PC-3 (cell line): ENCODE measurements at regions not wholly inside any gene's neighbourhood (a gene's known extent, or its start where the extent isn't known, plus 50 kb on each side); places are given as distances from the start of the nearest gene placed in this dataset.
"Not testable (repeated sequence)": the region's sequence is repeated elsewhere in the genome, so short reads cannot be mapped to it uniquely, and the experiment has no call there.

Source experiments
- ATAC-seq: fragments of 200-7000 bp; cut with Tn5 transposase; 2 replicates; pipeline ENCODE4 v1.9.1; 2020; ENCODE audit warnings: mild to moderate bottlenecking, moderate library complexity
- BruUV-seq: library from RNA; stranded (reverse); fragments of 400-500 nt; replicated peaks from 2 replicates; lab custom pipeline; 2021; lab: Mats Ljungman, UMichigan
- CTCF ChIA-PET: fragments of 300-600 bp; sonication (Branson Sonifier 250); formaldehyde crosslinking; loops from one replicate; lab custom pipeline; 2022; ENCODE audit warnings: antibody characterized with exemption; lab: Charles Lee
- POLR2A ChIA-PET: fragments of 300-600 bp; sonication (Branson Sonifier 250); formaldehyde crosslinking; loops from one replicate; lab custom pipeline; 2022; ENCODE audit warnings: antibody characterized with exemption; ENCODE audit not compliant: unreplicated experiment; lab: Charles Lee
- DNase-seq: peaks from one replicate; pipeline ENCODE4 v3.0.0-alpha.2; 2015
- H2AFZ ChIP-seq: fragments of 300-600 bp; sonication (generic); 2 replicates; pipeline ENCODE4 v1.6.0; 2016; ENCODE audit warnings: antibody characterized with exemption, low read length
- H3F3A ChIP-seq: fragments of 300-600 bp; sonication (generic); one replicate; pipeline ENCODE4 v1.6.0; 2017; ENCODE audit warnings: antibody characterized with exemption, low read length, control low read depth, mild to moderate bottlenecking; ENCODE audit not compliant: unreplicated experiment
- H3K27ac ChIP-seq: fragments of 300-600 bp; sonication (generic); 2 replicates; pipeline ENCODE4 v1.5.1; 2016; ENCODE audit warnings: mild to moderate bottlenecking, low read length
- H3K27me3 ChIP-seq: fragments of 300-600 bp; sonication (generic); 2 replicates; pipeline ENCODE4 v1.6.1; 2016; ENCODE audit warnings: low read length, mixed read lengths
- H3K36me3 ChIP-seq: fragments of 300-600 bp; sonication (generic); 2 replicates; pipeline ENCODE4 v1.6.1; 2016; ENCODE audit warnings: low read depth, mixed run types, low read length, mixed read lengths
- H3K4me1 ChIP-seq: fragments of 300-600 bp; sonication (generic); 2 replicates; pipeline ENCODE4 v1.5.1; 2016; ENCODE audit warnings: low read length; ENCODE audit not compliant: insufficient read depth
- H3K4me2 ChIP-seq: fragments of 300-600 bp; sonication (generic); 2 replicates; pipeline ENCODE4 v1.6.0; 2016; ENCODE audit warnings: low read length
- H3K4me3 ChIP-seq: fragments of 300-600 bp; sonication (generic); 2 replicates; pipeline ENCODE4 v1.5.1; 2016; ENCODE audit warnings: mild to moderate bottlenecking, low read length, mixed read lengths
- H3K79me2 ChIP-seq: fragments of 300-600 bp; sonication (generic); 2 replicates; pipeline ENCODE4 v1.6.1; 2017; ENCODE audit warnings: low read length, mixed read lengths
- H3K9ac ChIP-seq: fragments of 300-600 bp; sonication (generic); 2 replicates; pipeline ENCODE4 v1.6.0; 2016; ENCODE audit warnings: mild to moderate bottlenecking, low read length
- H3K9me2 ChIP-seq: fragments of 300-600 bp; sonication (generic); replicated peaks from 2 replicates; pipeline ENCODE4 v1.6.1; 2016; ENCODE audit warnings: mixed run types, low read length, mixed read lengths
- H3K9me3 ChIP-seq: fragments of 300-600 bp; sonication (generic); 2 replicates; pipeline ENCODE4 v1.6.1; 2016; ENCODE audit warnings: low read length, mixed read lengths
- H4K20me1 ChIP-seq: fragments of 300-600 bp; sonication (generic); 2 replicates; pipeline ENCODE4 v1.6.1; 2016; ENCODE audit warnings: low read length, mixed read lengths
- CTCF ChIP-seq: fragments of 300-600 bp; sonication (generic); conservative IDR thresholded peaks from 2 replicates; pipeline ENCODE4 v1.5.1; 2017; ENCODE audit warnings: antibody characterized with exemption, low read depth, mild to moderate bottlenecking, low read length
- EZH2 ChIP-seq: fragments of 300-600 bp; sonication (generic); IDR thresholded peaks from one replicate; pipeline ENCODE4 v1.6.1; 2017; ENCODE audit warnings: antibody characterized with exemption, mild to moderate bottlenecking, low read length; ENCODE audit not compliant: unreplicated experiment
- EZH2phosphoT487 ChIP-seq: fragments of 300-600 bp; sonication (generic); IDR thresholded peaks from 2 replicates; pipeline ENCODE4 v1.6.1; 2018; ENCODE audit warnings: mild to moderate bottlenecking, antibody characterized with exemption, low read length, borderline replicate concordance
- intact Hi-C: fragments of 100-400 bp; cut with micrococcal nuclease; formaldehyde crosslinking; loops from 2 replicates; pipeline ENCODE4 v1.9.0; 2023

- no peaks in the 10 kb centered on the region for H3K9me3 ChIP-seq
These were observed 452.4 kb upstream of the C16orf82 start for GRCh38 chr16:26614237-26614841.

GRCh38 chr16:26623442-26623841 lies 443.3 kb upstream of the C16orf82 start:
- no peaks in the 10 kb centered on the region for H3F3A ChIP-seq
- no peak for ATAC-seq
- H3K9ac ChIP-seq: no peak overlapping the region
- ChIA-PET CTCF (no interaction called here), POLR2A (no interaction called here)
- no TSS peak for BruUV-seq
- DNase-seq: no peak
- H3K9me2 ChIP-seq: no peaks in the 10 kb centered on the region
- H3K27ac ChIP-seq: no peak overlapping the region
- H3K4me2 ChIP-seq: no peak overlapping the region
- no peaks in the 10 kb centered on the region for H3K27me3 ChIP-seq
- intact Hi-C loops: no loop called here
- H3K4me3 ChIP-seq: no peak overlapping the region
- no peaks in the 10 kb centered on the region for H4K20me1 ChIP-seq
- no peak overlapping the region for H2AFZ ChIP-seq
- TF ChIP-seq CTCF (no peak), EZH2phosphoT487 (no peak), EZH2 (no peak)
- no peaks in the 10 kb centered on the region for H3K9me3 ChIP-seq
- no peaks in the 10 kb centered on the region for H3K79me2 ChIP-seq
- no peaks in the 10 kb centered on the region for H3K36me3 ChIP-seq
- no peaks in the 10 kb centered on the region for H3K4me1 ChIP-seq

More at GRCh38 chr16:26614237-26614841, 452.4 kb upstream of the C16orf82 start:
- H4K20me1 ChIP-seq: no peaks in the 10 kb centered on the region
- intact Hi-C loops: no loop called here
- ChIA-PET POLR2A (no interaction called here), CTCF (no interaction called here)
- BruUV-seq: no TSS peak
- TF ChIP-seq EZH2phosphoT487: no peak
- TF ChIP-seq CTCF: no peak
- TF ChIP-seq EZH2: no peak
- H3K4me2 ChIP-seq: no peak overlapping the region
- no peak overlapping the region for H2AFZ ChIP-seq
- no peak for ATAC-seq
- DNase-seq: no peak
- no peaks in the 10 kb centered on the region for H3K79me2 ChIP-seq
- H3K9me2 ChIP-seq: no peaks in the 10 kb centered on the region
- no peaks in the 10 kb centered on the region for H3K4me1 ChIP-seq
- H3K27me3 ChIP-seq: no peaks in the 10 kb centered on the region
- no peak overlapping the region for H3K4me3 ChIP-seq
- no peak overlapping the region for H3K9ac ChIP-seq
- no peaks in the 10 kb centered on the region for H3K36me3 ChIP-seq
- no peaks in the 10 kb centered on the region for H3F3A ChIP-seq
- no peak overlapping the region for H3K27ac ChIP-seq

GRCh38 chr16:26627958-26628357 lies 438.8 kb upstream of the C16orf82 start:
- Histone ChIP-seq H3K9me2 (no peaks in the 10 kb centered on the region), H3K36me3 (no peaks in the 10 kb centered on the region), H3K27ac (no peak overlapping the region), H3K79me2 (no peaks in the 10 kb centered on the region), H3F3A (no peaks in the 10 kb centered on the region), H3K4me1 (no peaks in the 10 kb centered on the region), H3K4me3 (no peak overlapping the region), H3K9ac (no peak overlapping the region), H3K9me3 (0 out of 2 replicates have a peak, but pooled peaks cover 3% of the 10 kb centered on the region), H3K4me2 (no peak overlapping the region), H4K20me1 (no peaks in the 10 kb centered on the region), H2AFZ (no peak overlapping the region), H3K27me3 (no peaks in the 10 kb centered on the region)
- no TSS peak for BruUV-seq
- ChIA-PET CTCF (no interaction called here), POLR2A (no interaction called here)
- intact Hi-C loops: no loop called here
- ATAC-seq (no peak), DNase-seq (no peak)
- TF ChIP-seq EZH2 (no peak), EZH2phosphoT487 (no peak), CTCF (no peak)

GRCh38 chr16:26631365-26631764 lies 435.4 kb upstream of the C16orf82 start:
- POLR2A ChIA-PET, intact Hi-C loops, H3K9me2 ChIP-seq, H3K27me3 ChIP-seq, H3K36me3 ChIP-seq, H3K9ac ChIP-seq, H3K9me3 ChIP-seq, DNase-seq, H3K4me2 ChIP-seq, BruUV-seq, H3F3A ChIP-seq, ATAC-seq, CTCF ChIA-PET, H4K20me1 ChIP-seq, H3K27ac ChIP-seq, H3K4me3 ChIP-seq, H2AFZ ChIP-seq, H3K4me1 ChIP-seq, H3K79me2 ChIP-seq: not testable (repeated sequence)
